Fibroblast of villous mesenchyme (primary cell): ENCODE measurements at regions not wholly inside any gene's neighbourhood (a gene's known extent, or its start where the extent isn't known, plus 50 kb on each side); places are given as distances from the start of the nearest gene placed in this dataset. TPM values are rescaled to one million over a fixed set of nuclear protein-coding genes. Genes with fewer than 3 reads are reported as not detected.

Experiments used
- DNase-seq: peaks from one replicate; pipeline ENCODE4 v3.0.0-alpha.2; 2010; ENCODE audit warnings: low read depth
- H3K4me3 ChIP-seq: 2 replicates; pipeline ENCODE4 v1.5.1; 2011; ENCODE audit warnings: low read depth, mild to moderate bottlenecking, low read length
- small RNA-seq: library from RNA; depleted of rRNA; stranded (forward); fragments of <200 nt; gene quantifications from one replicate; pipeline ENCODE3, GENCODE V24; 2012
- TF ChIP-seq, protein P1 (sequence below): IDR thresholded peaks from 2 replicates; pipeline ENCODE4 v1.5.1; 2012; ENCODE audit warnings: low read depth, mild to moderate bottlenecking, low read length; ENCODE audit not compliant: insufficient read depth

- no peak for DNase-seq
- H3K4me3 ChIP-seq = no peak overlapping the region
- TF ChIP-seq, protein P1, sequence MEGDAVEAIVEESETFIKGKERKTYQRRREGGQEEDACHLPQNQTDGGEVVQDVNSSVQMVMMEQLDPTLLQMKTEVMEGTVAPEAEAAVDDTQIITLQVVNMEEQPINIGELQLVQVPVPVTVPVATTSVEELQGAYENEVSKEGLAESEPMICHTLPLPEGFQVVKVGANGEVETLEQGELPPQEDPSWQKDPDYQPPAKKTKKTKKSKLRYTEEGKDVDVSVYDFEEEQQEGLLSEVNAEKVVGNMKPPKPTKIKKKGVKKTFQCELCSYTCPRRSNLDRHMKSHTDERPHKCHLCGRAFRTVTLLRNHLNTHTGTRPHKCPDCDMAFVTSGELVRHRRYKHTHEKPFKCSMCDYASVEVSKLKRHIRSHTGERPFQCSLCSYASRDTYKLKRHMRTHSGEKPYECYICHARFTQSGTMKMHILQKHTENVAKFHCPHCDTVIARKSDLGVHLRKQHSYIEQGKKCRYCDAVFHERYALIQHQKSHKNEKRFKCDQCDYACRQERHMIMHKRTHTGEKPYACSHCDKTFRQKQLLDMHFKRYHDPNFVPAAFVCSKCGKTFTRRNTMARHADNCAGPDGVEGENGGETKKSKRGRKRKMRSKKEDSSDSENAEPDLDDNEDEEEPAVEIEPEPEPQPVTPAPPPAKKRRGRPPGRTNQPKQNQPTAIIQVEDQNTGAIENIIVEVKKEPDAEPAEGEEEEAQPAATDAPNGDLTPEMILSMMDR = no peak
These were observed 53.3 kb upstream of the TRIB2 start for GRCh38 chr2:12663306-12664037.

DNA sequence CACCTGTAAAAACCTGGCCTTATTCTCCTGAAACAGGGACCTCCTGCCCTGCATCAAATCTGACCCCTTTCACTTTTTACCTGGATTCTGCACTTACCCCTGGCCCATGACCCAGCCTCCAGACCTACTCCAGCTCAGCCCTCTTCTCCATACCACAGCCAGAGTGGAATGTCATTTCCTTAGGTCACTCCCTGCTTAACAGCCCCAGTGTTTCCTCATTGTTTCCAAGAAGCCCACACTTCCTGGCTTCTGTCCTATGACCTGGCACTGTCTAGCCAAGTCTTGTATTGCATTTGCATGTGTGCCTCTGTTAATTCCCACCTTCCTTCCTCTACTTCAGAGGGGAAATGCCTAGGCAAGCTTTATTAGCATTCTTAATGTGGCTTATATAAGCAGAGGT is 51.4 kb upstream of the TRIB2 start:
- TF ChIP-seq, protein P1 = no peak
- H3K4me3 ChIP-seq = no peak overlapping the region
- DNase-seq = no peak

- TF ChIP-seq, protein P1 = no peak
- no peak overlapping the region for H3K4me3 ChIP-seq
- DNase-seq = no peak
These were observed 50.3 kb upstream of the TRIB2 start for GRCh38 chr2:12666445-12666844.

Small RNAs in the stretch of these regions (small RNA-seq; reads per million reads assigned to genes)
- gene MIR3681 = not detected
- gene RF00093 = not detected
- gene RNU6-843P = not detected
